ENCODE measurements at regions not wholly inside any gene's neighbourhood (a gene's known extent, or its start where the extent isn't known, plus 50 kb on each side); places are given as distances from the start of the nearest gene placed in this dataset.

- TF ChIP-seq CTCF (IDR thresholded peaks at IDR 0.05) (no peak), EP300 (IDR thresholded peaks at IDR 0.05) (no peak)
Measured at GRCh38 chr13:86945584-86945983, 725.6 kb upstream of the SLITRK5 start.

Measured in stomach (tissue), 4 donors.